ENCODE measurements at regions not wholly inside any gene's neighbourhood (a gene's known extent, or its start where the extent isn't known, plus 50 kb on each side); places are given as distances from the start of the nearest gene placed in this dataset.

DNA sequence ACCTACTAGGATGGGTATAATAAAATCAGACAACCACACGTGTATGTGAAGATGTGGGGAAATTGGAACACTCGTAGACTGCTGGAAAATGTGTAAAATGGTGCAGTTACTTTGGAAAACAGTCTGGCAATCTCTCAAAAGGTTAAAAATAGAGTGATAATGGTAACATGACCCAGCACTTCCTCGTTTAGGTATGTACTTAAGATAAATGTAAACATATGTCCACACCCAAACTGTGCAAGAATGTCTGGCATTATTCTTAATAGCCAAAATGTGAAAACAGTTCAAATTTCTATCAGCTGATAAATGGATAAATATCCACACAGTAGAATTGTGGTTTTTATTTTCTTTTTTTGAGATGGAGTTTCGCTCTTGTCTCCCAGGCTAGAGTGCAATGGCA, 272.8 kb downstream of the ZNF248 start:
- Histone ChIP-seq H3K9me3 (ENCODE audit: insufficient read depth, low read length) (no peaks in the 10 kb centered on the region), H3K79me2 (ENCODE audit: low read length) (no peaks in the 10 kb centered on the region), H3K27ac (ENCODE audit: low read length) (no peak overlapping the region), H2AFZ (ENCODE audit: low read depth, low read length) (no peak overlapping the region), H3K4me3 (ENCODE audit: low read length) (no peak overlapping the region), H3K27me3 (ENCODE audit: low read depth, low read length) (no peaks in the 10 kb centered on the region), H4K20me1 (ENCODE audit: insufficient read depth, low read length) (no peaks in the 10 kb centered on the region), H3K4me1 (ENCODE audit: low read length) (no peaks in the 10 kb centered on the region), H3K9ac (ENCODE audit: low read length) (no peak overlapping the region), H3K4me2 (ENCODE audit: low read length) (no peak overlapping the region), H3K36me3 (replicated peaks; ENCODE audit: low read depth, low read length) (no peaks in the 10 kb centered on the region)
- TF ChIP-seq CTCF (IDR thresholded peaks at IDR 0.05; ENCODE audit: low read depth, low read length) (no peak), EZH2phosphoT487 (IDR thresholded peaks at IDR 0.05; ENCODE audit: low read depth) (no peak)

GRCh38 chr10:37582237-37582636, 275.2 kb downstream of the ZNF248 start:
- Histone ChIP-seq H3K9me3 (ENCODE audit: insufficient read depth, low read length) (no peaks in the 10 kb centered on the region), H3K27ac (ENCODE audit: low read length) (no peak overlapping the region), H3K79me2 (ENCODE audit: low read length) (no peaks in the 10 kb centered on the region), H4K20me1 (ENCODE audit: insufficient read depth, low read length) (no peaks in the 10 kb centered on the region), H2AFZ (ENCODE audit: low read depth, low read length) (no peak overlapping the region), H3K4me2 (ENCODE audit: low read length) (no peak overlapping the region), H3K27me3 (ENCODE audit: low read depth, low read length) (no peaks in the 10 kb centered on the region), H3K36me3 (replicated peaks; ENCODE audit: low read depth, low read length) (no peaks in the 10 kb centered on the region), H3K4me3 (ENCODE audit: low read length) (no peak overlapping the region), H3K4me1 (ENCODE audit: low read length) (no peaks in the 10 kb centered on the region), H3K9ac (ENCODE audit: low read length) (no peak overlapping the region)
- TF ChIP-seq EZH2phosphoT487 (IDR thresholded peaks at IDR 0.05; ENCODE audit: low read depth) (no peak), CTCF (IDR thresholded peaks at IDR 0.05; ENCODE audit: low read depth, low read length) (no peak)

DNA sequence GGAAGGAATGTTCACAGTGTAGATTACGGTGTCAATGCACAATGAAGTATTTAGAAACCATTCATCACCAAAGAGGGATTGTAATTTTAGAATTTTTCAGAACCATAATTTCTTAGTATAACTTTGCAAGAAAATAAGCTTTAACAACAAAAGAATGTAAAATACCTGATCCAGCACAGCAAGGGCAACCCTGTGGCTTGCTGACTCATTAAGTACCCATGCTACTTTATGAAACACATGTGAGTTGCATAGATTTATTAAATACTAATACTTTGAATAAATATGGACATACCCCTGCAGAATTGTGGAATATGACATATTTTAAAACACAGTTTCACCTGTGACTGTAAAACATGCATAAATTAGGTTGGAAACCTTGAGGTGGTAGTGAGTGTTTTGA, 281.3 kb downstream of the ZNF248 start:
- H3K9ac ChIP-seq (ENCODE audit: low read length), result no peak overlapping the region
- H3K9me3 ChIP-seq (ENCODE audit: insufficient read depth, low read length), result no peaks in the 10 kb centered on the region
- H3K4me3 ChIP-seq (ENCODE audit: low read length), result no peak overlapping the region
- no peak for TF ChIP-seq EZH2phosphoT487 (IDR thresholded peaks at IDR 0.05; ENCODE audit: low read depth)
- no peak for TF ChIP-seq CTCF (IDR thresholded peaks at IDR 0.05; ENCODE audit: low read depth, low read length)
- no peaks in the 10 kb centered on the region for H3K27me3 ChIP-seq (ENCODE audit: low read depth, low read length)
- H3K36me3 ChIP-seq (replicated peaks; ENCODE audit: low read depth, low read length), result no peaks in the 10 kb centered on the region
- H2AFZ ChIP-seq (ENCODE audit: low read depth, low read length), result no peak overlapping the region
- H4K20me1 ChIP-seq (ENCODE audit: insufficient read depth, low read length), result no peaks in the 10 kb centered on the region
- no peak overlapping the region for H3K4me2 ChIP-seq (ENCODE audit: low read length)
- H3K79me2 ChIP-seq (ENCODE audit: low read length), result no peaks in the 10 kb centered on the region
- no peaks in the 10 kb centered on the region for H3K4me1 ChIP-seq (ENCODE audit: low read length)
- H3K27ac ChIP-seq (ENCODE audit: low read length), result no peak overlapping the region

DNA sequence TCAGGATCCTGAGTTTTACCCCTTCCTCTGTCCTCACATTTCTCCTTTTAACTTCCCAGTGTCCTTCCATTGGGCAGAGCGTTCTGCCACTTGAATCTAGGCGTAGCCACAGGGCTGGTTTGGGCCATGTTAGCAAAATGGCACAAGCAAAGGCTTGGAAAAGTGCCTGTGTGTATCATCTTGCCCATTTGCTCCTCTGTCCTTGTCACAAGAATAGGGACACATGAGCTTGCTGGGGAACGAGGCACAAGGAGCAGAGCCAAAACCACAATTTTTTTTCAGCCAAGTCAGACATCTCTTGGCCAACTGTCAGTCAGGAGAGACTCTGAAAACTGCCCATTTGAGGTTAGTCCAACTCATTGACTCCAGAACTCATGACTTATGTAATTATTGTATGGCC, 285.2 kb downstream of the ZNF248 start:
- Histone ChIP-seq H3K4me2 (ENCODE audit: low read length) (no peak overlapping the region), H3K4me1 (ENCODE audit: low read length) (no peaks in the 10 kb centered on the region), H3K79me2 (ENCODE audit: low read length) (no peaks in the 10 kb centered on the region), H3K4me3 (ENCODE audit: low read length) (no peak overlapping the region), H3K9ac (ENCODE audit: low read length) (no peak overlapping the region), H3K9me3 (ENCODE audit: insufficient read depth, low read length) (no peaks in the 10 kb centered on the region), H3K27me3 (ENCODE audit: low read depth, low read length) (no peaks in the 10 kb centered on the region), H3K36me3 (replicated peaks; ENCODE audit: low read depth, low read length) (no peaks in the 10 kb centered on the region), H4K20me1 (ENCODE audit: insufficient read depth, low read length) (no peaks in the 10 kb centered on the region), H3K27ac (ENCODE audit: low read length) (no peak overlapping the region), H2AFZ (ENCODE audit: low read depth, low read length) (no peak overlapping the region)
- TF ChIP-seq EZH2phosphoT487 (IDR thresholded peaks at IDR 0.05; ENCODE audit: low read depth) (no peak), CTCF (IDR thresholded peaks at IDR 0.05; ENCODE audit: low read depth, low read length) (no peak)

Measured in OCI-LY3 (cell line).